ENCODE measurements at regions not wholly inside any gene's neighbourhood (a gene's known extent, or its start where the extent isn't known, plus 50 kb on each side); places are given as distances from the start of the nearest gene placed in this dataset.
"Not testable (repeated sequence)": the region's sequence is repeated elsewhere in the genome, so short reads cannot be mapped to it uniquely, and the experiment has no call there.

DNA sequence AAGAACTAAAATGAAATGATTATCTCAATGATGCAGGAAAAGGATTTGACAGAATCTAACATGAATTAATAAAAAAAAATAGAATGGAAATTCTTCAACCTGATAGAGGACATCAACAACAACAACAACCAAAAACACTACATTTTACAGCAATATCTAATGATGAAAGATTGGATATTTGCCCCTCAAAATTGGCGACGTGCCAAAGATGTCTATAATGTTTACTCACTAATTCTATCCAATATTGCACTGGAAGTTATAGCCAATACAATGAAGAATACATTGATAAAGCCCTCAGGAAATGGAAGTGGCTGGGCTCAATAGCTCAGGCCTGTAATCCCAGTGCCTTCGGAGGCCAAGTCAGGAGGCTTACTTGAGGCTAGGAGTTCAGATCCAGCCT lies 99.4 kb upstream of the ANTXRL start:
- TF ChIP-seq, protein P1, sequence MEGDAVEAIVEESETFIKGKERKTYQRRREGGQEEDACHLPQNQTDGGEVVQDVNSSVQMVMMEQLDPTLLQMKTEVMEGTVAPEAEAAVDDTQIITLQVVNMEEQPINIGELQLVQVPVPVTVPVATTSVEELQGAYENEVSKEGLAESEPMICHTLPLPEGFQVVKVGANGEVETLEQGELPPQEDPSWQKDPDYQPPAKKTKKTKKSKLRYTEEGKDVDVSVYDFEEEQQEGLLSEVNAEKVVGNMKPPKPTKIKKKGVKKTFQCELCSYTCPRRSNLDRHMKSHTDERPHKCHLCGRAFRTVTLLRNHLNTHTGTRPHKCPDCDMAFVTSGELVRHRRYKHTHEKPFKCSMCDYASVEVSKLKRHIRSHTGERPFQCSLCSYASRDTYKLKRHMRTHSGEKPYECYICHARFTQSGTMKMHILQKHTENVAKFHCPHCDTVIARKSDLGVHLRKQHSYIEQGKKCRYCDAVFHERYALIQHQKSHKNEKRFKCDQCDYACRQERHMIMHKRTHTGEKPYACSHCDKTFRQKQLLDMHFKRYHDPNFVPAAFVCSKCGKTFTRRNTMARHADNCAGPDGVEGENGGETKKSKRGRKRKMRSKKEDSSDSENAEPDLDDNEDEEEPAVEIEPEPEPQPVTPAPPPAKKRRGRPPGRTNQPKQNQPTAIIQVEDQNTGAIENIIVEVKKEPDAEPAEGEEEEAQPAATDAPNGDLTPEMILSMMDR (IDR thresholded peaks at IDR 0.05) = not testable (repeated sequence)
- not testable (repeated sequence) for TF ChIP-seq POLR2A (IDR thresholded peaks at IDR 0.05)
